ENCODE measurements at regions not wholly inside any gene's neighbourhood (a gene's known extent, or its start where the extent isn't known, plus 50 kb on each side); places are given as distances from the start of the nearest gene placed in this dataset.

DNA sequence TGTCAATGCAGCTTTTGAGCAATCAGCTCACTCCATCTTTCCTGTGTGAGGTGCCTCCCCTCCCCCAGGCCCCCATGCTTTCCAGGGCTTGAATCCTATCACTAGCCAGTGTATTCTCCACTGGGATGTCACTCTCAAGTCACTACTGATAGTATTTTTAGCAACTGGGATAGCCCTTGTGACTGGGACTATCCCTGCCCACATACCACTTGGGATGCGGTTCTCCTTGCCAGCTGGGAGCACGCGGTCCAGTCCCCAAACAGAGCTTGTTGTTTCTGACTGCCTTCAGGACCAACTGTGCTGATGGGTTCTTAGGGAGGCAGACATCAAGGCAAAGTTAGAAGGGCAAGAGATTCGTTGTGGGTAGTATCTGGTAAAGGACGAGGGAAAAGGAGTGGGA is 134.9 kb downstream of the FAM161A start:
- Histone ChIP-seq H3K9me3 (replicated peaks in 1 of 2; ENCODE audit: control insufficient read depth in 1 of 2, insufficient read depth in 1 of 2, low read length in 2 of 2) (no peaks in the 10 kb centered on the region), H3K27ac (ENCODE audit: low read depth in 1 of 2, low read length in 2 of 2) (no peak overlapping the region), H3K4me3 (replicated peaks in 1 of 3; ENCODE audit: low read depth in 2 of 3, low read length in 3 of 3) (no peak overlapping the region), H2AFZ (ENCODE audit: insufficient read depth, low read depth, low read length, poor library complexity, severe bottlenecking) (no peak overlapping the region), H3K79me2 (ENCODE audit: insufficient read depth, low read length) (no peaks in the 10 kb centered on the region), H3K4me1 (ENCODE audit: control insufficient read depth in 1 of 2, insufficient read depth in 2 of 2, low read length in 2 of 2) (no peaks in the 10 kb centered on the region), H3K9ac (ENCODE audit: insufficient read depth, low read length, poor library complexity, severe bottlenecking) (no peak overlapping the region), H3K27me3 (ENCODE audit: control insufficient read depth in 2 of 2, insufficient read depth in 2 of 2, low read length in 2 of 2) (no peaks in the 10 kb centered on the region), H3K4me2 (replicated peaks; ENCODE audit: extremely low read depth, low read length, poor library complexity, severe bottlenecking) (no peak overlapping the region), H4K20me1 (ENCODE audit: insufficient read depth, low read length) (no peaks in the 10 kb centered on the region), H3K36me3 (replicated peaks in 1 of 2; ENCODE audit: control insufficient read depth in 1 of 2, insufficient read depth in 2 of 2, low read length in 2 of 2) (no peaks in the 10 kb centered on the region)
- no peak for TF ChIP-seq CTCF (IDR thresholded peaks at IDR 0.05)
- Mint-ChIP-seq H3K27ac (no peak overlapping the region), H3K27me3 (ENCODE audit: low read depth in 3 of 3) (peaks cover 2 to 3% (median 3%) of the 10 kb centered on the region in 3 donors), H3K36me3 (no peaks in the 10 kb centered on the region), H3K4me1 (no peaks in the 10 kb centered on the region), H3K4me3 (no peak overlapping the region), H3K9me3 (peaks cover 0 to 2% (median 0%) of the 10 kb centered on the region in 7 donors)
- intact Hi-C loops (cut with micrococcal nuclease) = no loop called here
- DNase-seq = no peak
- WGBS (ENCODE audit: insufficient coverage) = 96% methylated on average over 4 of the region's 5 CpGs

GRCh38 chr2:61715506-61715905 is 138.4 kb downstream of the FAM161A start:
- intact Hi-C loops (cut with micrococcal nuclease) = no loop called here

More at GRCh38 chr2:61715506-61715905, 138.4 kb downstream of the FAM161A start:
- peaks cover 0 to 2% (median 1%) of the 10 kb centered on the region in 3 donors for H3K27me3 Mint-ChIP-seq (ENCODE audit: low read depth in 3 of 3)
- no peaks in the 10 kb centered on the region for H3K4me1 Mint-ChIP-seq
- WGBS (ENCODE audit: insufficient coverage) = 92% methylated on average over 2 of the region's 2 CpGs
- H3K9me3 Mint-ChIP-seq = peaks cover 0 to 2% (median 0%) of the 10 kb centered on the region in 7 donors
- DNase-seq = no peak
- H3K27ac ChIP-seq (ENCODE audit: low read depth in 1 of 2, low read length in 2 of 2) = no peak overlapping the region
- H3K36me3 Mint-ChIP-seq = no peaks in the 10 kb centered on the region
- no peaks in the 10 kb centered on the region for H3K4me1 ChIP-seq (ENCODE audit: control insufficient read depth in 1 of 2, insufficient read depth in 2 of 2, low read length in 2 of 2)
- no peak for TF ChIP-seq CTCF (IDR thresholded peaks at IDR 0.05)
- no peak overlapping the region for H3K27ac Mint-ChIP-seq
- H3K27me3 ChIP-seq (ENCODE audit: control insufficient read depth in 2 of 2, insufficient read depth in 2 of 2, low read length in 2 of 2) = no peaks in the 10 kb centered on the region
- no peaks in the 10 kb centered on the region for H3K79me2 ChIP-seq (ENCODE audit: insufficient read depth, low read length)
- no peaks in the 10 kb centered on the region for H3K36me3 ChIP-seq (replicated peaks in 1 of 2; ENCODE audit: control insufficient read depth in 1 of 2, insufficient read depth in 2 of 2, low read length in 2 of 2)
- H3K4me2 ChIP-seq (replicated peaks; ENCODE audit: extremely low read depth, low read length, poor library complexity, severe bottlenecking) = no peak overlapping the region
- H3K9me3 ChIP-seq (replicated peaks in 1 of 2; ENCODE audit: control insufficient read depth in 1 of 2, insufficient read depth in 1 of 2, low read length in 2 of 2) = no peaks in the 10 kb centered on the region
- H4K20me1 ChIP-seq (ENCODE audit: insufficient read depth, low read length) = no peaks in the 10 kb centered on the region
- no peak overlapping the region for H3K4me3 Mint-ChIP-seq
- no peak overlapping the region for H3K9ac ChIP-seq (ENCODE audit: insufficient read depth, low read length, poor library complexity, severe bottlenecking)
- H2AFZ ChIP-seq (ENCODE audit: insufficient read depth, low read depth, low read length, poor library complexity, severe bottlenecking) = no peak overlapping the region
- no peak overlapping the region for H3K4me3 ChIP-seq (replicated peaks in 1 of 3; ENCODE audit: low read depth in 2 of 3, low read length in 3 of 3)
